Parathyroid adenoma (tissue), 2 donors: ENCODE measurements at regions not wholly inside any gene's neighbourhood (a gene's known extent, or its start where the extent isn't known, plus 50 kb on each side); places are given as distances from the start of the nearest gene placed in this dataset.
A peak's percentile ranks its signal among the peaks of the same experiment; 100 is the strongest.

Source experiments
- H2AFZ ChIP-seq: fragments of 300-600 bp; sonication (generic); one replicate; pipeline ENCODE4 v1.7.0; 2017; ENCODE audit warnings: antibody characterized with exemption, mild to moderate bottlenecking
- H3K27ac ChIP-seq: fragments of 300-600 bp; sonication (generic); one replicate; pipeline ENCODE4 v1.7.0; 2017
- H3K27me3 ChIP-seq: fragments of 300-600 bp; sonication (generic); one replicate; pipeline ENCODE4 v1.7.0; 2017; ENCODE audit warnings: low read length; ENCODE audit not compliant: control insufficient read depth, insufficient read depth
- H3K36me3 ChIP-seq: fragments of 300-600 bp; sonication (generic); one replicate; pipeline ENCODE4 v1.7.0; 2017; ENCODE audit warnings: low read length; ENCODE audit not compliant: control insufficient read depth, insufficient read depth
- H3K4me1 ChIP-seq: fragments of 300-600 bp; sonication (generic); one replicate; pipeline ENCODE4 v1.7.0; 2017; ENCODE audit warnings: control low read depth
- H3K4me2 ChIP-seq: fragments of 300-600 bp; sonication (generic); one replicate; pipeline ENCODE4 v1.7.0; 2017; ENCODE audit warnings: low read length
- H3K4me3 ChIP-seq: fragments of 300-600 bp; sonication (generic); one replicate; pipeline ENCODE4 v1.7.0; 2017; ENCODE audit warnings: low read depth, low read length
- H3K79me2 ChIP-seq: fragments of 300-600 bp; sonication (generic); one replicate; pipeline ENCODE4 v1.7.0; 2017; ENCODE audit warnings: control low read depth
- H3K9ac ChIP-seq: fragments of 300-600 bp; sonication (generic); one replicate; pipeline ENCODE4 v1.7.0; 2017; ENCODE audit warnings: mild to moderate bottlenecking
- H3K9me3 ChIP-seq: fragments of 300-600 bp; sonication (generic); one replicate; pipeline ENCODE4 v1.7.0; 2017; ENCODE audit warnings: low read length; ENCODE audit not compliant: control insufficient read depth
- CTCF ChIP-seq: fragments of 300-600 bp; sonication (generic); IDR thresholded peaks from one replicate; pipeline ENCODE4 v1.7.0; 2017; ENCODE audit warnings: antibody characterized with exemption, mild to moderate bottlenecking
- donor health status: primary hyperparathyroidism.

- H3K9ac ChIP-seq, result no peak overlapping the region
- no peaks in the 10 kb centered on the region for H3K27me3 ChIP-seq
- no peak for TF ChIP-seq CTCF
- no peaks in the 10 kb centered on the region for H3K79me2 ChIP-seq
- no peak overlapping the region for H3K4me3 ChIP-seq
- H3K27ac ChIP-seq, result no peak overlapping the region
- peaks cover 37% of the 10 kb centered on the region for H3K4me1 ChIP-seq
- H3K4me2 ChIP-seq, result no peak overlapping the region
- no peak overlapping the region for H2AFZ ChIP-seq
- H3K36me3 ChIP-seq, result no peaks in the 10 kb centered on the region
- no peaks in the 10 kb centered on the region for H3K9me3 ChIP-seq
These were observed 266.0 kb upstream of the CITED2 start for GRCh38 chr6:139640448-139640847.

GRCh38 chr6:139639507-139639906 is 265.1 kb upstream of the CITED2 start:
- Histone ChIP-seq H3K9ac (no peak overlapping the region), H3K36me3 (no peaks in the 10 kb centered on the region), H3K27ac (no peak overlapping the region), H3K27me3 (no peaks in the 10 kb centered on the region), H3K4me3 (no peak overlapping the region), H3K4me1 (peaks cover 30% of the 10 kb centered on the region), H3K9me3 (no peaks in the 10 kb centered on the region), H2AFZ (no peak overlapping the region), H3K4me2 (no peak overlapping the region), H3K79me2 (no peaks in the 10 kb centered on the region)
- TF ChIP-seq CTCF, result no peak

GRCh38 chr6:139638179-139638941 is 263.9 kb upstream of the CITED2 start:
- no peak overlapping the region for H3K9ac ChIP-seq
- no peaks in the 10 kb centered on the region for H3K9me3 ChIP-seq
- TF ChIP-seq CTCF, result no peak
- H3K4me3 ChIP-seq, result no peak overlapping the region
- H3K79me2 ChIP-seq, result no peaks in the 10 kb centered on the region
- no peaks in the 10 kb centered on the region for H3K27me3 ChIP-seq
- H3K4me2 ChIP-seq, result no peak overlapping the region
- peaks cover 24% of the 10 kb centered on the region for H3K4me1 ChIP-seq
- H2AFZ ChIP-seq, result peak overlapping the region; percentile 17
- H3K36me3 ChIP-seq, result no peaks in the 10 kb centered on the region
- no peak overlapping the region for H3K27ac ChIP-seq

- Histone ChIP-seq H3K4me1 (peaks cover 23% of the 10 kb centered on the region), H3K79me2 (no peaks in the 10 kb centered on the region), H3K4me2 (no peak overlapping the region), H3K27ac (no peak overlapping the region), H3K36me3 (no peaks in the 10 kb centered on the region), H3K4me3 (no peak overlapping the region), H3K27me3 (no peaks in the 10 kb centered on the region), H3K9me3 (no peaks in the 10 kb centered on the region), H3K9ac (no peak overlapping the region), H2AFZ (peak overlapping the region; percentile 17)
- no peak for TF ChIP-seq CTCF
These were observed 263.3 kb upstream of the CITED2 start for GRCh38 chr6:139637766-139638165.

- Histone ChIP-seq H3K4me1 (peaks cover 14% of the 10 kb centered on the region), H3K9me3 (no peaks in the 10 kb centered on the region), H3K27me3 (no peaks in the 10 kb centered on the region), H2AFZ (peak overlapping the region; percentile 43), H3K4me3 (no peak overlapping the region), H3K27ac (no peak overlapping the region), H3K79me2 (no peaks in the 10 kb centered on the region), H3K36me3 (no peaks in the 10 kb centered on the region), H3K4me2 (no peak overlapping the region), H3K9ac (no peak overlapping the region)
- TF ChIP-seq CTCF, result no peak
These were observed 261.9 kb upstream of the CITED2 start for GRCh38 chr6:139636391-139636790.
